Epidermal melanocyte (primary cell): ENCODE measurements at regions not wholly inside any gene's neighbourhood (a gene's known extent, or its start where the extent isn't known, plus 50 kb on each side); places are given as distances from the start of the nearest gene placed in this dataset.
"Not testable (repeated sequence)": the region's sequence is repeated elsewhere in the genome, so short reads cannot be mapped to it uniquely, and the experiment has no call there.

Source experiments
- DNase-seq: peaks from one replicate; pipeline ENCODE4 v3.0.0; 2011; ENCODE audit warnings: low spot score; ENCODE audit not compliant: insufficient read length

- DNase-seq, result no peak
Observed at GRCh38 chr20:53723621-53724020, 130.0 kb upstream of the ZNF217 start.

- DNase-seq, result no peak
Observed at GRCh38 chr20:53723045-53723444, 129.4 kb upstream of the ZNF217 start.

- no peak for DNase-seq
Observed at GRCh38 chr20:53722515-53723036, 128.9 kb upstream of the ZNF217 start.

GRCh38 chr20:53721445-53721963 is 127.9 kb upstream of the ZNF217 start:
- DNase-seq, result not testable (repeated sequence)

GRCh38 chr20:53719171-53719803 is 125.6 kb upstream of the ZNF217 start:
- not testable (repeated sequence) for DNase-seq

GRCh38 chr20:53718142-53719021 is 124.7 kb upstream of the ZNF217 start:
- DNase-seq, result no peak

- DNase-seq, result no peak
Observed at GRCh38 chr20:53716395-53716794, 122.8 kb upstream of the ZNF217 start.

- DNase-seq, result no peak
Observed at GRCh38 chr20:53714524-53714923, 120.9 kb upstream of the ZNF217 start.

- DNase-seq, result no peak
Observed at GRCh38 chr20:53713328-53714056, 119.9 kb upstream of the ZNF217 start.

- DNase-seq, result no peak
Observed at GRCh38 chr20:53712212-53712977, 118.8 kb upstream of the ZNF217 start.

- DNase-seq, result no peak
Observed at GRCh38 chr20:53711333-53712211, 117.9 kb upstream of the ZNF217 start.

GRCh38 chr20:53708129-53708968 is 114.7 kb upstream of the ZNF217 start:
- no peak for DNase-seq

- no peak for DNase-seq
Observed at GRCh38 chr20:53707371-53708055, 113.9 kb upstream of the ZNF217 start.

GRCh38 chr20:53706466-53707370 is 113.1 kb upstream of the ZNF217 start:
- DNase-seq, result no peak

- peak; percentile 33 for DNase-seq
Observed at GRCh38 chr20:53706008-53706465, 112.4 kb upstream of the ZNF217 start.

- no peak for DNase-seq
Observed at GRCh38 chr20:53702617-53703016, 109.0 kb upstream of the ZNF217 start.

GRCh38 chr20:53699906-53700305 is 106.3 kb upstream of the ZNF217 start:
- no peak for DNase-seq
